Fibroblast of pulmonary artery (primary cell): ENCODE measurements at regions not wholly inside any gene's neighbourhood (a gene's known extent, or its start where the extent isn't known, plus 50 kb on each side); places are given as distances from the start of the nearest gene placed in this dataset.

Source experiments
- DNase-seq: peaks from one replicate; pipeline ENCODE4 v3.0.0-alpha.2; 2010; ENCODE audit warnings: low read depth
- H3K4me3 ChIP-seq: replicated peaks from 2 replicates; pipeline ENCODE4 v1.5.1; 2011; ENCODE audit warnings: low read depth, mild to moderate bottlenecking, control low read depth, low read length, moderate library complexity
- TF ChIP-seq, protein P1 (sequence below): IDR thresholded peaks from 2 replicates; pipeline ENCODE4 v1.5.1; 2011; ENCODE audit warnings: mild to moderate bottlenecking, control low read depth, low read length, inconsistent platforms; ENCODE audit errors: missing control alignments

DNA sequence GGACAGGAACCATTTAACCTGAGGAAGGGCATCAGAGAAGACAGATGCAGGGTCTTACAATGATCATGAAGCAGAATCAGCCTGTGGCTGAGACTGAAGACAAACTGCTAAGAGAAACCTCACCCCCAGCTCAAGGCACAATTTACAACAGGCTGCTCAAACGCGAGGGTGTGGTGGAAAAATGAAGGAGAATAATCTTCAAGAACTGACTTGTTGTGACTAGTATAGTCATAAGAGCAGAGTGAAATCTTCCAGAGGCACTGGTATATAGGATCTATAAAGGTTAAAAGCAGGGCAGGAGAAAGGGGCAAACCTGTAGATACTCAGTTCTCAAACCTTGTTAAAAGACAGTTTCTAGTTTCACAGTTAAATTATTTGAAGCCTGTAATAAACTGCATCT is 1155.8 kb upstream of the TMEFF2 start:
- TF ChIP-seq, protein P1, sequence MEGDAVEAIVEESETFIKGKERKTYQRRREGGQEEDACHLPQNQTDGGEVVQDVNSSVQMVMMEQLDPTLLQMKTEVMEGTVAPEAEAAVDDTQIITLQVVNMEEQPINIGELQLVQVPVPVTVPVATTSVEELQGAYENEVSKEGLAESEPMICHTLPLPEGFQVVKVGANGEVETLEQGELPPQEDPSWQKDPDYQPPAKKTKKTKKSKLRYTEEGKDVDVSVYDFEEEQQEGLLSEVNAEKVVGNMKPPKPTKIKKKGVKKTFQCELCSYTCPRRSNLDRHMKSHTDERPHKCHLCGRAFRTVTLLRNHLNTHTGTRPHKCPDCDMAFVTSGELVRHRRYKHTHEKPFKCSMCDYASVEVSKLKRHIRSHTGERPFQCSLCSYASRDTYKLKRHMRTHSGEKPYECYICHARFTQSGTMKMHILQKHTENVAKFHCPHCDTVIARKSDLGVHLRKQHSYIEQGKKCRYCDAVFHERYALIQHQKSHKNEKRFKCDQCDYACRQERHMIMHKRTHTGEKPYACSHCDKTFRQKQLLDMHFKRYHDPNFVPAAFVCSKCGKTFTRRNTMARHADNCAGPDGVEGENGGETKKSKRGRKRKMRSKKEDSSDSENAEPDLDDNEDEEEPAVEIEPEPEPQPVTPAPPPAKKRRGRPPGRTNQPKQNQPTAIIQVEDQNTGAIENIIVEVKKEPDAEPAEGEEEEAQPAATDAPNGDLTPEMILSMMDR, result no peak
- no peak overlapping the region for H3K4me3 ChIP-seq
- no peak for DNase-seq

DNA sequence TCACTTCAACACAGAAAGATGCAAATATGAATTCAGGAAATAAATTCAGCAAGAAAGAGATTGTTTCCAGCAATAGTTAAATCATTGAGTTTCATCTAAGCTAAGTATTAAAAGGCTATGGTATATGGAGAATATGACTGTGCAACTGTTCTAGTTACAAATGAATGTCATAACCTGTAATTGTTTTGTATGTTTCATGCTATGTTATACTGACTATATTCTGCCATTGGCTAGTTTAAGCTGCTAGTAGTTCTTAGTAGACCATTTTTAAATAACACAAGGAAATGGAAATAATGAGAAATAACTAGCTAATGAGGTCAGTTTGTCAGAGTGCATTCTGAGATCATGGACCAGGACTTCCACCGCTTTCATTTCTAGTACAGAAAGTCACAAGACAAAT is 1154.9 kb upstream of the TMEFF2 start:
- H3K4me3 ChIP-seq, result no peak overlapping the region
- TF ChIP-seq, protein P1, result no peak
- no peak for DNase-seq

DNA sequence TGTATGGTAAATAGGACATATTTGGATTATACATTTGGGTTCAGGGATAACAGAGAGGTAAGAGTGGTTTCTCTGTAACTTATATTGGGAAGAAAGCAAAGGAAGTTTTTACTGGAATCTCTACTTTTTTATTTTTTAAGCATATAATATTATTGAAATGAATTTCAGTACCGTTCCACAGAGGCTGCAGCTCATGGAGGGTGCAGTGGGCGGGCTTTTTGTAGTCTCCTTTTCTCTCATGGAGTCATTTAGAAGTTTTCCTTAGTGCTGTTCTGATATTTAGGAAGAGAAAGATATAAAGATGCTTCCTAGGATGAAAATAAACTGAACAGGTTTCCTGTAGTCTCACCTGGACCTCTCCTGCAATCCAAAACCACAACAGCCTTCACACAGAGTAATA is 1153.3 kb upstream of the TMEFF2 start:
- H3K4me3 ChIP-seq, result peak overlapping the region; percentile 53
- TF ChIP-seq, protein P1, result no peak
- no peak for DNase-seq

DNA sequence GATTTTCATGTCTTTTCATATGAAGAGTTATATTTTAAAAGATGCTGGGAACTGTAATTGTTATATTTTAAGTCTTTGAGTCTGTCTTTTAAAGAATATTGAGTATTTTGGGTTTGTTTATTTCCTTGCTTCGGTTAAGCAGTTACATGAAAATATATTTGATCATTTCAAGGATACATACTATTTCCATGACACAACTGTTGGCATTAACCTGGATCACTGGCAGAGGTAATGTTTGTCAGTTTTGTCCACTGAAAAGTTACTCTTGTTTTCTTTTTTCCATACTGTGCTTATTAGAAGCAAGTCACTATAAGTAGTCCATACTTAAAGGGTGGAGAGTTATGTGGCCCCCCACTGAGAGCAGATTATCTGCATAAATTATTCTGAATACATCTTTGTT is 1142.0 kb upstream of the TMEFF2 start:
- no peak overlapping the region for H3K4me3 ChIP-seq
- DNase-seq, result no peak
- TF ChIP-seq, protein P1, result no peak

DNA sequence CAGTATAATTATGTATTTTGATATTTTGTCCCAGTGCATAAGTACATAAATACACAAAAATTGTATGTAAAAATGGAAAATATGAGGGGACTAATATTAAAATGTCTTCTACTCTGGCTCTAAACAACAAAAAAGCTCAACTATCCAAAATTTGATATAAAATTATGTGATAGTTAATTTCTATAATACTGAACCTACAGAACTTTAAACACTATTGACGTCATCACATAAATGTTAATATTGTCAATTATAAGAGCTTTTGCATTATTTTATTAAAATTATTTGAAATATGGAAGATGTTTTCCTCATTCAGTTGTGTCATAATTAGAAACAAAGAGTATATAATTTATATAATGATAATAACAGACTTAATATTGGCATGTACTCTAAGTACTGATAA is 1139.7 kb upstream of the TMEFF2 start:
- no peak for DNase-seq
- no peak overlapping the region for H3K4me3 ChIP-seq
- TF ChIP-seq, protein P1, result no peak

DNA sequence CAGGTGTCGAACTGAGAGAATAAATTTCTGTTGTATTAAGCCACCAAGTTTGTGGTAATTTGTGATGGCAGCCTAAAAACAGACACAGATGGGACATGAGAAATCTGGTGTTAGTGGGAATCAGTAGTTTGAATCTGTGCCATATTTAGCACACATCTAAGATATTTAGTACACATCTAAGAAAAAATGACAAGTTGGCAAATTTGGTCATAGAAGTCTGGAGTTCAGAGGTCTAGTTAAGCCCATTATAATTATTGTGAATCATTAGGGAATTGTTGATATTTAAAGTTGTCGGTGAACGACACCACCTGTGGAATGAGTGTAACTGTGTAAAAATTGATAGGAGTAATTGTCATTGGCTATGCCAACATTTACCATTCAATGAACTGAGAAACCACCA is 1138.8 kb upstream of the TMEFF2 start:
- DNase-seq, result no peak
- no peak overlapping the region for H3K4me3 ChIP-seq
- TF ChIP-seq, protein P1, result no peak

DNA sequence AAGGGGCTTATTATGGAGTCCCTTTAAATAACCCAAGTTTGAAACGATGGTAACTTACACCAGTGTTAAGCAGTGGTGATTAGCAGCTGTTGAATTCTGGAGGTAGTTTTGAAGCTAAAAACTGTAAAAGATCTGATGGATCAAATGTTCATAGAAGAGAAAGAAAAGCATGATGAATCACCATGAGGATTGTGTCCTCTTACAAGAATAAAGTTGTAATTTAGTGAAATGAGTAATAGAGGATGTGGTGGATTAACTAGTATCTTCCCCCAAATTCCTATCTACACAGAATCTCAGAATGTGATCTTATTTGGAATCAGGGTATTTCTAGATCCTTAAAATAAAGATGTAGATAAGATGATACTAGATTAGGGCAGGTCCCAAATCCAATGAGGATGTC is 1138.2 kb upstream of the TMEFF2 start:
- no peak for DNase-seq
- TF ChIP-seq, protein P1, result no peak
- H3K4me3 ChIP-seq, result no peak overlapping the region
